ENCODE measurements at regions not wholly inside any gene's neighbourhood (a gene's known extent, or its start where the extent isn't known, plus 50 kb on each side); places are given as distances from the start of the nearest gene placed in this dataset.

GRCh38 chr18:39596221-39596620 lies 2030.6 kb upstream of the CELF4 start:
- no peaks in the 10 kb centered on the region for H3K27me3 ChIP-seq
- TF ChIP-seq POLR2A (IDR thresholded peaks at IDR 0.05), result no peak
- TF ChIP-seq, protein P1, sequence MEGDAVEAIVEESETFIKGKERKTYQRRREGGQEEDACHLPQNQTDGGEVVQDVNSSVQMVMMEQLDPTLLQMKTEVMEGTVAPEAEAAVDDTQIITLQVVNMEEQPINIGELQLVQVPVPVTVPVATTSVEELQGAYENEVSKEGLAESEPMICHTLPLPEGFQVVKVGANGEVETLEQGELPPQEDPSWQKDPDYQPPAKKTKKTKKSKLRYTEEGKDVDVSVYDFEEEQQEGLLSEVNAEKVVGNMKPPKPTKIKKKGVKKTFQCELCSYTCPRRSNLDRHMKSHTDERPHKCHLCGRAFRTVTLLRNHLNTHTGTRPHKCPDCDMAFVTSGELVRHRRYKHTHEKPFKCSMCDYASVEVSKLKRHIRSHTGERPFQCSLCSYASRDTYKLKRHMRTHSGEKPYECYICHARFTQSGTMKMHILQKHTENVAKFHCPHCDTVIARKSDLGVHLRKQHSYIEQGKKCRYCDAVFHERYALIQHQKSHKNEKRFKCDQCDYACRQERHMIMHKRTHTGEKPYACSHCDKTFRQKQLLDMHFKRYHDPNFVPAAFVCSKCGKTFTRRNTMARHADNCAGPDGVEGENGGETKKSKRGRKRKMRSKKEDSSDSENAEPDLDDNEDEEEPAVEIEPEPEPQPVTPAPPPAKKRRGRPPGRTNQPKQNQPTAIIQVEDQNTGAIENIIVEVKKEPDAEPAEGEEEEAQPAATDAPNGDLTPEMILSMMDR (IDR thresholded peaks at IDR 0.05), result no peak
- H3K4me3 ChIP-seq, result no peak overlapping the region
- H3K9me3 ChIP-seq, result no peaks in the 10 kb centered on the region
- H3K4me1 ChIP-seq, result no peaks in the 10 kb centered on the region
- no peak for ATAC-seq
- no peaks in the 10 kb centered on the region for H3K36me3 ChIP-seq
- DNase-seq, result no peak
- no peak overlapping the region for H3K27ac ChIP-seq
- intact Hi-C loops (cut with DNase I), result no loop called here

DNA sequence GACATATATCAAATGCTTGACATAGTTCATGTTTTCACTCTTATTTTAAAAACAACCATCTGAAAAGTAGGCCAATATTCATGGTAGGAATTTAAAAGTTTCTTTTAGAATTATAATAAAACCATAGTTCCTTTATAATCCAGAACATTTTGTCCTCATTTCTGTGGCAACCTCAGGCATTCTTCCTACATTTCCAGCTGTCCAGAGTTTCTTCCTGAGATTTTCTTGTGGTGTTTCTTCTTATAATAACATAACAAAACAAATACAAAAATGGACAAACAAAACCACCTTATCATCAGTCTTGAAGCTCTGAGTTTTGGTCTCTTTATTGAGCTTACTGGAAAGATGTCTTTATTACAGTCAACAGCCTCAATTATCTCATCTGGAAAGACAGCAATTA lies 2028.6 kb upstream of the CELF4 start:
- H3K27ac ChIP-seq, result no peak overlapping the region
- H3K27me3 ChIP-seq, result no peaks in the 10 kb centered on the region
- TF ChIP-seq, protein P1 (IDR thresholded peaks at IDR 0.05), result no peak
- TF ChIP-seq POLR2A (IDR thresholded peaks at IDR 0.05), result no peak
- no peaks in the 10 kb centered on the region for H3K9me3 ChIP-seq
- intact Hi-C loops (cut with DNase I), result no loop called here
- H3K36me3 ChIP-seq, result no peaks in the 10 kb centered on the region
- ATAC-seq (no peak), DNase-seq (no peak)
- no peak overlapping the region for H3K4me3 ChIP-seq
- H3K4me1 ChIP-seq, result no peaks in the 10 kb centered on the region

- ATAC-seq, result no peak
- Histone ChIP-seq H3K4me1 (no peaks in the 10 kb centered on the region), H3K36me3 (no peaks in the 10 kb centered on the region), H3K4me3 (no peak overlapping the region), H3K27ac (no peak overlapping the region), H3K27me3 (no peaks in the 10 kb centered on the region), H3K9me3 (no peaks in the 10 kb centered on the region)
- TF ChIP-seq, protein P1 (IDR thresholded peaks at IDR 0.05), result no peak
- no peak for TF ChIP-seq POLR2A (IDR thresholded peaks at IDR 0.05)
- intact Hi-C loops (cut with DNase I), result no loop called here
- no peak for DNase-seq
These were observed 2026.1 kb upstream of the CELF4 start for GRCh38 chr18:39591649-39592048.

GRCh38 chr18:39589496-39589895 lies 2023.9 kb upstream of the CELF4 start:
- no peak overlapping the region for H3K27ac ChIP-seq
- ATAC-seq, result no peak
- H3K4me1 ChIP-seq, result no peaks in the 10 kb centered on the region
- H3K9me3 ChIP-seq, result no peaks in the 10 kb centered on the region
- DNase-seq, result no peak
- H3K4me3 ChIP-seq, result no peak overlapping the region
- TF ChIP-seq, protein P1 (IDR thresholded peaks at IDR 0.05), result no peak
- TF ChIP-seq POLR2A (IDR thresholded peaks at IDR 0.05), result no peak
- H3K27me3 ChIP-seq, result no peaks in the 10 kb centered on the region
- intact Hi-C loops (cut with DNase I), result no loop called here
- no peaks in the 10 kb centered on the region for H3K36me3 ChIP-seq

GRCh38 chr18:39587586-39587985 lies 2022.0 kb upstream of the CELF4 start:
- H3K9me3 ChIP-seq, result no peaks in the 10 kb centered on the region
- no peak for TF ChIP-seq POLR2A (IDR thresholded peaks at IDR 0.05)
- TF ChIP-seq, protein P1 (IDR thresholded peaks at IDR 0.05), result no peak
- no peak overlapping the region for H3K4me3 ChIP-seq
- H3K36me3 ChIP-seq, result no peaks in the 10 kb centered on the region
- intact Hi-C loops (cut with DNase I), result no loop called here
- H3K27ac ChIP-seq, result no peak overlapping the region
- WGBS (ENCODE audit: insufficient coverage, low coverage, low lambda C conversion rate, missing lambda C conversion rate), result 85% methylated on average over 1 of the region's 1 CpG
- DNase-seq, result no peak
- no peaks in the 10 kb centered on the region for H3K27me3 ChIP-seq
- no peaks in the 10 kb centered on the region for H3K4me1 ChIP-seq
- ATAC-seq, result no peak
